ENCODE measurements at regions not wholly inside any gene's neighbourhood (a gene's known extent, or its start where the extent isn't known, plus 50 kb on each side); places are given as distances from the start of the nearest gene placed in this dataset.

- Histone ChIP-seq H3K27me3 (ENCODE audit: insufficient read depth, low read length, poor library complexity, severe bottlenecking) (no peaks in the 10 kb centered on the region), H3K79me2 (ENCODE audit: insufficient read depth, low read length) (no peaks in the 10 kb centered on the region), H3K4me2 (ENCODE audit: low read depth, low read length, poor library complexity, severe bottlenecking) (no peak overlapping the region), H3K9ac (ENCODE audit: low read depth, low read length, poor library complexity, severe bottlenecking) (no peak overlapping the region), H2AFZ (ENCODE audit: low read length) (no peak overlapping the region), H3K4me1 (ENCODE audit: insufficient read depth, low read length, poor library complexity, severe bottlenecking) (no peaks in the 10 kb centered on the region), H3K9me3 (ENCODE audit: insufficient read depth, low read depth, low read length) (no peaks in the 10 kb centered on the region), H3K9me2 (replicated peaks; ENCODE audit: low read depth, low read length) (no peaks in the 10 kb centered on the region), H3K36me3 (ENCODE audit: insufficient read depth, low read length) (no peaks in the 10 kb centered on the region), H3F3A (ENCODE audit: low read depth) (no peaks in the 10 kb centered on the region), H4K20me1 (ENCODE audit: insufficient read depth, low read length, poor library complexity, severe bottlenecking) (no peaks in the 10 kb centered on the region), H3K4me3 (ENCODE audit: low read length, poor library complexity, severe bottlenecking) (no peak overlapping the region)
- TF ChIP-seq CTCF (conservative IDR thresholded peaks at IDR 0.05; ENCODE audit: low read length) (no peak), EZH2phosphoT487 (IDR thresholded peaks at IDR 0.05; ENCODE audit: borderline replicate concordance) (no peak)
Observed at GRCh38 chr6:134692008-134692407, 257.9 kb downstream of the ALDH8A1 start.

- no peak overlapping the region for H3K4me2 ChIP-seq (ENCODE audit: low read depth, low read length, poor library complexity, severe bottlenecking)
- no peaks in the 10 kb centered on the region for H3K27me3 ChIP-seq (ENCODE audit: insufficient read depth, low read length, poor library complexity, severe bottlenecking)
- H3K79me2 ChIP-seq (ENCODE audit: insufficient read depth, low read length), result no peaks in the 10 kb centered on the region
- no peak overlapping the region for H3K9ac ChIP-seq (ENCODE audit: low read depth, low read length, poor library complexity, severe bottlenecking)
- H3K4me3 ChIP-seq (ENCODE audit: low read length, poor library complexity, severe bottlenecking), result no peak overlapping the region
- H4K20me1 ChIP-seq (ENCODE audit: insufficient read depth, low read length, poor library complexity, severe bottlenecking), result no peaks in the 10 kb centered on the region
- no peaks in the 10 kb centered on the region for H3K4me1 ChIP-seq (ENCODE audit: insufficient read depth, low read length, poor library complexity, severe bottlenecking)
- TF ChIP-seq EZH2phosphoT487 (IDR thresholded peaks at IDR 0.05; ENCODE audit: borderline replicate concordance) (no peak), CTCF (conservative IDR thresholded peaks at IDR 0.05; ENCODE audit: low read length) (no peak)
- H3K9me2 ChIP-seq (replicated peaks; ENCODE audit: low read depth, low read length), result no peaks in the 10 kb centered on the region
- no peaks in the 10 kb centered on the region for H3K36me3 ChIP-seq (ENCODE audit: insufficient read depth, low read length)
- H2AFZ ChIP-seq (ENCODE audit: low read length), result no peak overlapping the region
- H3F3A ChIP-seq (ENCODE audit: low read depth), result no peaks in the 10 kb centered on the region
- H3K9me3 ChIP-seq (ENCODE audit: insufficient read depth, low read depth, low read length), result no peaks in the 10 kb centered on the region
Observed at GRCh38 chr6:134691180-134691579, 258.7 kb downstream of the ALDH8A1 start.

DNA sequence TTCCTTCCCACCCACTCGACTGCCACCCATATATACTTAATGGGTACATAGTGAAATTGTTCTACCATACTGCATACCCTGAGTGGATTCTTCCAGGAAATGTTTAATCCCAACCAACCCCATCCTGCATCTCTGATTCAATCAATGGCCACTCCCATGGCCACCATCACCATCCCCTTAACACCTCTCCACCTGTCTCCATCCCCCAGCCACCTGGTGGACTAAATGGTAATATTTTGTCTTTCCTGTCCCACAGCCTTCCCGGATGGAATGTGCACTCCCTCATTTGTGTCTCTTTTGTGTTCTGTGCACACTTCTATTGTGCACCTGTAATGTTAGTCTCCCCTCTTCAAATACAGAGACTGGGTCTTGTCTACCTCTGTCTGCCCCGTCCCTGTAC lies 259.9 kb downstream of the ALDH8A1 start:
- Histone ChIP-seq H3K9me2 (replicated peaks; ENCODE audit: low read depth, low read length) (no peaks in the 10 kb centered on the region), H4K20me1 (ENCODE audit: insufficient read depth, low read length, poor library complexity, severe bottlenecking) (no peaks in the 10 kb centered on the region), H3K9ac (ENCODE audit: low read depth, low read length, poor library complexity, severe bottlenecking) (no peak overlapping the region), H3K9me3 (ENCODE audit: insufficient read depth, low read depth, low read length) (no peaks in the 10 kb centered on the region), H2AFZ (ENCODE audit: low read length) (no peak overlapping the region), H3K4me2 (ENCODE audit: low read depth, low read length, poor library complexity, severe bottlenecking) (no peak overlapping the region), H3K4me3 (ENCODE audit: low read length, poor library complexity, severe bottlenecking) (no peak overlapping the region), H3K79me2 (ENCODE audit: insufficient read depth, low read length) (no peaks in the 10 kb centered on the region), H3K27me3 (ENCODE audit: insufficient read depth, low read length, poor library complexity, severe bottlenecking) (no peaks in the 10 kb centered on the region), H3F3A (ENCODE audit: low read depth) (no peaks in the 10 kb centered on the region), H3K4me1 (ENCODE audit: insufficient read depth, low read length, poor library complexity, severe bottlenecking) (no peaks in the 10 kb centered on the region), H3K36me3 (ENCODE audit: insufficient read depth, low read length) (no peaks in the 10 kb centered on the region)
- no peak for TF ChIP-seq EZH2phosphoT487 (IDR thresholded peaks at IDR 0.05; ENCODE audit: borderline replicate concordance)
- TF ChIP-seq CTCF (conservative IDR thresholded peaks at IDR 0.05; ENCODE audit: low read length), result no peak

All from Loucy (cell line).